HepG2 (cell line): ENCODE measurements at regions not wholly inside any gene's neighbourhood (a gene's known extent, or its start where the extent isn't known, plus 50 kb on each side); places are given as distances from the start of the nearest gene placed in this dataset.

Experiments
- ATAC-seq: fragments of 200-7000 bp; cut with Tn5 transposase; 3 replicates; pipeline ENCODE4 v1.9.1; 2020; ENCODE audit warnings: mild to moderate bottlenecking, moderate library complexity
- BruUV-seq: library from RNA; stranded (reverse); fragments of 400-500 nt; replicated peaks from 2 replicates; lab custom pipeline; 2021; lab: Mats Ljungman, UMichigan
- CTCF ChIA-PET: fragments of 300-600 bp; formaldehyde crosslinking; extraction: SDS; loops from one replicate; lab custom pipeline; 2021; ENCODE audit warnings: low total read pairs, inconsistent platforms, low intra/inter-chr PET ratio; lab: Yijun Ruan, JAX
- POLR2A ChIA-PET: fragments of 350-600 bp; sonication (Branson Sonifier 250); formaldehyde crosslinking; loops from one replicate; lab custom pipeline; 2020; ENCODE audit warnings: antibody characterized with exemption, inconsistent platforms; lab: Yijun Ruan, JAX
- DNase-seq: peaks from one replicate; pipeline ENCODE4 v3.0.0-alpha.2; 2015; ENCODE audit warnings: low spot score
- FAIRE-seq: peaks from 3 replicates; lab custom pipeline; 2011; peaks lifted over from hg19 to GRCh38; lab: Jason Lieb, UNC
- H2AFZ ChIP-seq: one replicate; pipeline ENCODE4 v1.6.1; 2011; ENCODE audit warnings: low read length, inconsistent platforms
- H3K27ac ChIP-seq: fragments of 300-600 bp; 3 replicates; pipeline ENCODE4 v1.8.0; 2011; ENCODE audit warnings: mixed run types, mild to moderate bottlenecking, mixed read lengths, low read length, inconsistent platforms; ENCODE audit not compliant: insufficient read depth; ENCODE audit errors: extremely low read length
- H3K27me3 ChIP-seq, 2 experiments: fragments of 200-600 bp in 1 of 2; 2 replicates in 1 of 2; 3 replicates in 1 of 2; pipeline versions ENCODE4 v1.6.0 to v1.8.0; 2011; ENCODE audit warnings: low read length in 2 of 2, mild to moderate bottlenecking in 2 of 2, moderate library complexity in 2 of 2, inconsistent platforms in 1 of 2; ENCODE audit not compliant: insufficient read depth in 2 of 2, control insufficient read depth in 1 of 2
- H3K36me3 ChIP-seq, 2 experiments: fragments of 200-600 bp in 1 of 2; replicated peaks in 1 of 2; 2 replicates in 1 of 2; 3 replicates in 1 of 2; pipeline versions ENCODE4 v1.5.1 to v1.8.0; 2011; ENCODE audit warnings: low read length in 2 of 2, inconsistent platforms in 1 of 2; ENCODE audit not compliant: insufficient read depth in 2 of 2, control insufficient read depth in 1 of 2
- H3K4me1 ChIP-seq: 2 replicates; pipeline ENCODE4 v1.5.1; 2012; ENCODE audit warnings: low read length, inconsistent platforms; ENCODE audit not compliant: insufficient read depth
- H3K4me2 ChIP-seq: 2 replicates; pipeline ENCODE4 v1.6.0; 2011; ENCODE audit warnings: low read depth, low read length, inconsistent platforms
- H3K4me3 ChIP-seq, 3 experiments: fragments of 200-600 bp in 1 of 3; sonication (generic), shearing (Covaris generic) in 1 of 3; replicated peaks in 1 of 3; 2 replicates each; pipeline ENCODE4 v1.5.1; 2011 to 2016; ENCODE audit warnings: low read length in 3 of 3, inconsistent platforms in 2 of 3, low read depth in 2 of 3, mild to moderate bottlenecking in 2 of 3, control low read depth in 1 of 3, mixed read lengths in 1 of 3; ENCODE audit not compliant: insufficient read depth in 1 of 3
- H3K79me2 ChIP-seq: one replicate; pipeline ENCODE4 v1.6.1; 2011; ENCODE audit warnings: low read length, inconsistent platforms; ENCODE audit not compliant: insufficient read depth
- H3K9ac ChIP-seq: 2 replicates; pipeline ENCODE4 v1.6.0; 2011; ENCODE audit warnings: mild to moderate bottlenecking, low read depth, low read length, inconsistent platforms; ENCODE audit not compliant: insufficient read depth
- H3K9me3 ChIP-seq: 2 replicates; pipeline ENCODE4 v1.5.1; 2012; ENCODE audit warnings: mild to moderate bottlenecking, low read length
- H4K20me1 ChIP-seq: 2 replicates; pipeline ENCODE4 v1.6.0; 2011; ENCODE audit warnings: inconsistent platforms, mild to moderate bottlenecking, low read length, moderate library complexity; ENCODE audit not compliant: insufficient read depth
- BRCA1 ChIP-seq: sonication (generic); formaldehyde crosslinking; IDR thresholded peaks from 2 replicates; pipeline ENCODE4 v1.4.0; 2020; ENCODE audit warnings: missing genetic modification reagents
- CENPX ChIP-seq: sonication (generic); formaldehyde crosslinking; IDR thresholded peaks from 2 replicates; pipeline ENCODE4 v1.9.0; 2021; ENCODE audit warnings: mild to moderate bottlenecking, missing genetic modification reagents, moderate library complexity
- EEA1 ChIP-seq: sonication (generic); formaldehyde crosslinking; IDR thresholded peaks from 2 replicates; pipeline ENCODE4 v1.5.1; 2020; ENCODE audit warnings: mild to moderate bottlenecking, missing genetic modification reagents, borderline replicate concordance
- MYPOP ChIP-seq: sonication (generic); formaldehyde crosslinking; IDR thresholded peaks from 2 replicates; pipeline ENCODE4 v1.8.1; 2023; ENCODE audit warnings: mild to moderate bottlenecking, moderate library complexity, missing genetic modification reagents
- PBX3 ChIP-seq: sonication (generic); formaldehyde crosslinking; IDR thresholded peaks from 2 replicates; pipeline ENCODE4 v1.8.1; 2023; ENCODE audit warnings: missing genetic modification reagents, inconsistent platforms, borderline replicate concordance
- PHB2 ChIP-seq: fragments of 450-650 bp; IDR thresholded peaks from 2 replicates; pipeline ENCODE4 v1.6.1; 2018; ENCODE audit not compliant: partially characterized antibody
- PREB ChIP-seq: sonication (generic); formaldehyde crosslinking; IDR thresholded peaks from 2 replicates; pipeline ENCODE4 v1.4.0; 2020; ENCODE audit warnings: missing genetic modification reagents
- RFX3 ChIP-seq: IDR thresholded peaks from 2 replicates; pipeline ENCODE4 v1.6.1; 2016; ENCODE audit warnings: missing biosample characterization, missing genetic modification reagents
- RFX5 ChIP-seq: IDR thresholded peaks from 2 replicates; pipeline ENCODE4 v1.6.1; 2011; ENCODE audit warnings: low read depth, low read length, improper control_type of control experiment
- RORA ChIP-seq: sonication (generic); formaldehyde crosslinking; IDR thresholded peaks from 2 replicates; pipeline ENCODE4 v1.5.0; 2020; ENCODE audit warnings: mild to moderate bottlenecking, missing genetic modification reagents, moderate library complexity
- SRY ChIP-seq: sonication (generic); formaldehyde crosslinking; IDR thresholded peaks from 2 replicates; pipeline ENCODE4 v1.8.0; 2022; ENCODE audit warnings: mild to moderate bottlenecking, missing genetic modification reagents
- ZBTB1 ChIP-seq: sonication (generic); formaldehyde crosslinking; IDR thresholded peaks from 2 replicates; pipeline ENCODE4 v1.4.0; 2020; ENCODE audit warnings: missing genetic modification reagents, borderline replicate concordance
- ZBTB34 ChIP-seq: sonication (generic); formaldehyde crosslinking; IDR thresholded peaks from 2 replicates; pipeline ENCODE4 v1.8.0; 2022; ENCODE audit warnings: mild to moderate bottlenecking, missing genetic modification reagents
- ZFP36L1 ChIP-seq: sonication (generic); formaldehyde crosslinking; IDR thresholded peaks from 2 replicates; pipeline ENCODE4 v1.8.0; 2022; ENCODE audit warnings: mild to moderate bottlenecking, missing genetic modification reagents, moderate library complexity
- ZNF10 ChIP-seq: sonication (generic); formaldehyde crosslinking; IDR thresholded peaks from 2 replicates; pipeline ENCODE4 v1.4.0; 2020; ENCODE audit warnings: mild to moderate bottlenecking, low read depth, missing genetic modification reagents, borderline replicate concordance
- ZNF17 ChIP-seq: sonication (generic); formaldehyde crosslinking; IDR thresholded peaks from 2 replicates; pipeline ENCODE4 v1.5.0; 2020; ENCODE audit warnings: mild to moderate bottlenecking, missing genetic modification reagents
- WGBS: methylation state at CpG from one replicate; pipeline ENCODE4 v1.1.6; 2017; ENCODE audit warnings: low lambda C conversion rate; 5-methylcytosine and 5-hydroxymethylcytosine counted together
- in situ Hi-C: cut with HindIII; loops from 2 replicates; pipeline ENCODE4 v1.10.0; 2017; ENCODE audit warnings: low pct_unique_long_range_greater_than_20kb; ENCODE audit not compliant: extremely low pct_ligation_motif_present
- intact Hi-C: fragments of 100-400 bp; cut with micrococcal nuclease; formaldehyde crosslinking; loops from one replicate; pipeline ENCODE4 v1.10.0; 2022; ENCODE audit not compliant: unreplicated experiment

- ATAC-seq (no peak), FAIRE-seq (no peak), DNase-seq (peak; percentile 3)
- no peak overlapping the region for H3K4me3 ChIP-seq
- no peak overlapping the region for H3K27ac ChIP-seq
- ChIA-PET POLR2A (no interaction called here), CTCF (no interaction called here)
- in situ Hi-C loops = no loop called here
- TF ChIP-seq BRCA1 (CRISPR knock-in tag) = no peak
- TF ChIP-seq ZNF17 (CRISPR knock-in tag) = no peak
- no peak for TF ChIP-seq RFX3 (CRISPR knock-in tag)
- no peak for TF ChIP-seq ZBTB34 (CRISPR knock-in tag)
- no peak for TF ChIP-seq SRY
- no peak for TF ChIP-seq PBX3 (CRISPR knock-in tag)
- no peak for TF ChIP-seq ZFP36L1 (CRISPR knock-in tag)
- no peak for TF ChIP-seq ZBTB1 (CRISPR knock-in tag)
- TF ChIP-seq PHB2 = no peak
- no peak for TF ChIP-seq RORA
- TF ChIP-seq MYPOP (CRISPR knock-in tag) = no peak
- no peak for TF ChIP-seq EEA1
- no peak for TF ChIP-seq ZNF10
- TF ChIP-seq PREB = no peak
- no peak for TF ChIP-seq CENPX (CRISPR knock-in tag)
- no peak for TF ChIP-seq RFX5
- no peaks in the 10 kb centered on the region for H4K20me1 ChIP-seq
- intact Hi-C loops = no loop called here
- H2AFZ ChIP-seq = no peak overlapping the region
- no TSS peak for BruUV-seq
- no peaks in the 10 kb centered on the region for H3K4me1 ChIP-seq
- H3K4me2 ChIP-seq = no peak overlapping the region
- no peaks in the 10 kb centered on the region for H3K79me2 ChIP-seq
- no peaks in the 10 kb centered on the region; a peak in 1 of 5 replicates for H3K27me3 ChIP-seq
- 2% methylated on average over 2 of the region's 2 CpGs for WGBS
- H3K9me3 ChIP-seq = no peaks in the 10 kb centered on the region
- no peaks in the 10 kb centered on the region for H3K36me3 ChIP-seq
- H3K9ac ChIP-seq = no peak overlapping the region
These were observed 73.8 kb downstream of the FAM76B start for GRCh38 chr11:95715777-95716241.
